ENCODE measurements at regions not wholly inside any gene's neighbourhood (a gene's known extent, or its start where the extent isn't known, plus 50 kb on each side); places are given as distances from the start of the nearest gene placed in this dataset.

GRCh38 chr4:12403175-12403574, 974.5 kb upstream of the HS3ST1 start:
- Histone ChIP-seq H3K27me3 (ENCODE audit: control insufficient read depth, extremely low read depth, insufficient read depth, low read length) (no peaks in the 10 kb centered on the region), H3K9me1 (ENCODE audit: control insufficient read depth, extremely low read depth, insufficient read depth, low read length) (no peaks in the 10 kb centered on the region), H3K36me3 (ENCODE audit: control insufficient read depth in 2 of 2, extremely low read depth in 1 of 2, insufficient read depth in 2 of 2, low read length in 2 of 2) (no peaks in the 10 kb centered on the region), H3K4me1 (ENCODE audit: control insufficient read depth, extremely low read depth, insufficient read depth, low read length) (no peaks in the 10 kb centered on the region), H3K9ac (ENCODE audit: control insufficient read depth, extremely low read depth, insufficient read depth, low read length) (no peak overlapping the region), H3K27ac (ENCODE audit: control insufficient read depth, insufficient read depth, low read length) (no peak overlapping the region), H3K4me2 (ENCODE audit: control insufficient read depth, extremely low read depth, insufficient read depth, low read depth, low read length) (no peak overlapping the region), H2AFZ (ENCODE audit: control insufficient read depth, low read length) (no peak overlapping the region), H4K20me1 (ENCODE audit: control insufficient read depth, extremely low read depth, insufficient read depth, low read length) (no peaks in the 10 kb centered on the region), H3K9me3 (ENCODE audit: control insufficient read depth, low read depth, low read length) (no peaks in the 10 kb centered on the region), H3K4me3 (ENCODE audit: control insufficient read depth in 2 of 3, extremely low read depth in 1 of 3, insufficient read depth in 2 of 3, low read depth in 1 of 3, low read length in 3 of 3) (no peak overlapping the region), H3K79me2 (ENCODE audit: control insufficient read depth, insufficient read depth, low read length) (no peaks in the 10 kb centered on the region)
- dilution Hi-C loops (cut with MboI; ENCODE audit: extremely low pct_ligation_motif_present, low sequenced_read_pairs), result no loop called here
- TF ChIP-seq CTCF (optimal IDR thresholded peaks at IDR 0.05 in 1 of 3, IDR thresholded peaks at IDR 0.05 in 1 of 3, conservative IDR thresholded peaks at IDR 0.05 in 1 of 3; ENCODE audit: extremely low read depth in 1 of 3, insufficient read depth in 2 of 3, low read length in 3 of 3) (no peak), EZH2 (IDR thresholded peaks at IDR 0.05; ENCODE audit: low read length) (no peak)
- FAIRE-seq (no peak), DNase-seq (ENCODE audit: low read depth, low spot score) (no peak)

- H3K4me3 ChIP-seq (ENCODE audit: control insufficient read depth in 2 of 3, extremely low read depth in 1 of 3, insufficient read depth in 2 of 3, low read depth in 1 of 3, low read length in 3 of 3), result no peak overlapping the region
- DNase-seq (ENCODE audit: low read depth, low spot score) (no peak), FAIRE-seq (no peak)
- no peaks in the 10 kb centered on the region for H3K79me2 ChIP-seq (ENCODE audit: control insufficient read depth, insufficient read depth, low read length)
- H3K4me1 ChIP-seq (ENCODE audit: control insufficient read depth, extremely low read depth, insufficient read depth, low read length), result no peaks in the 10 kb centered on the region
- no peaks in the 10 kb centered on the region for H3K27me3 ChIP-seq (ENCODE audit: control insufficient read depth, extremely low read depth, insufficient read depth, low read length)
- H2AFZ ChIP-seq (ENCODE audit: control insufficient read depth, low read length), result no peak overlapping the region
- H3K9me3 ChIP-seq (ENCODE audit: control insufficient read depth, low read depth, low read length), result no peaks in the 10 kb centered on the region
- TF ChIP-seq EZH2 (IDR thresholded peaks at IDR 0.05; ENCODE audit: low read length) (no peak), CTCF (optimal IDR thresholded peaks at IDR 0.05 in 1 of 3, IDR thresholded peaks at IDR 0.05 in 1 of 3, conservative IDR thresholded peaks at IDR 0.05 in 1 of 3; ENCODE audit: extremely low read depth in 1 of 3, insufficient read depth in 2 of 3, low read length in 3 of 3) (no peak)
- H3K9ac ChIP-seq (ENCODE audit: control insufficient read depth, extremely low read depth, insufficient read depth, low read length), result no peak overlapping the region
- no peaks in the 10 kb centered on the region for H3K9me1 ChIP-seq (ENCODE audit: control insufficient read depth, extremely low read depth, insufficient read depth, low read length)
- H3K27ac ChIP-seq (ENCODE audit: control insufficient read depth, insufficient read depth, low read length), result no peak overlapping the region
- dilution Hi-C loops (cut with MboI; ENCODE audit: extremely low pct_ligation_motif_present, low sequenced_read_pairs), result no loop called here
- no peak overlapping the region for H3K4me2 ChIP-seq (ENCODE audit: control insufficient read depth, extremely low read depth, insufficient read depth, low read depth, low read length)
- H3K36me3 ChIP-seq (ENCODE audit: control insufficient read depth in 2 of 2, extremely low read depth in 1 of 2, insufficient read depth in 2 of 2, low read length in 2 of 2), result no peaks in the 10 kb centered on the region
- no peaks in the 10 kb centered on the region for H4K20me1 ChIP-seq (ENCODE audit: control insufficient read depth, extremely low read depth, insufficient read depth, low read length)
Observed at GRCh38 chr4:12399781-12400180, 971.1 kb upstream of the HS3ST1 start.

Data from keratinocyte (primary cell).